Keratinocyte (primary cell): ENCODE measurements at regions not wholly inside any gene's neighbourhood (a gene's known extent, or its start where the extent isn't known, plus 50 kb on each side); places are given as distances from the start of the nearest gene placed in this dataset.

Experiments used
- EZH2 ChIP-seq: IDR thresholded peaks from one replicate; pipeline ENCODE4 v1.6.1; 2012; ENCODE audit warnings: inconsistent platforms, mild to moderate bottlenecking, low read length, moderate library complexity
- TF ChIP-seq, protein P1 (sequence below), 3 experiments: IDR thresholded peaks in 1 of 3; conservative IDR thresholded peaks in 1 of 3; optimal IDR thresholded peaks in 1 of 3; 2 replicates in 2 of 3; 3 replicates in 1 of 3; pipeline versions ENCODE3 to v1.5.1; 2011; ENCODE audit warnings: low read length in 3 of 3, mild to moderate bottlenecking in 3 of 3, moderate library complexity in 2 of 3, control low read depth in 1 of 3, inconsistent platforms in 1 of 3; ENCODE audit not compliant: insufficient read depth in 2 of 3; ENCODE audit errors: extremely low read depth in 1 of 3

- TF ChIP-seq, protein P1, sequence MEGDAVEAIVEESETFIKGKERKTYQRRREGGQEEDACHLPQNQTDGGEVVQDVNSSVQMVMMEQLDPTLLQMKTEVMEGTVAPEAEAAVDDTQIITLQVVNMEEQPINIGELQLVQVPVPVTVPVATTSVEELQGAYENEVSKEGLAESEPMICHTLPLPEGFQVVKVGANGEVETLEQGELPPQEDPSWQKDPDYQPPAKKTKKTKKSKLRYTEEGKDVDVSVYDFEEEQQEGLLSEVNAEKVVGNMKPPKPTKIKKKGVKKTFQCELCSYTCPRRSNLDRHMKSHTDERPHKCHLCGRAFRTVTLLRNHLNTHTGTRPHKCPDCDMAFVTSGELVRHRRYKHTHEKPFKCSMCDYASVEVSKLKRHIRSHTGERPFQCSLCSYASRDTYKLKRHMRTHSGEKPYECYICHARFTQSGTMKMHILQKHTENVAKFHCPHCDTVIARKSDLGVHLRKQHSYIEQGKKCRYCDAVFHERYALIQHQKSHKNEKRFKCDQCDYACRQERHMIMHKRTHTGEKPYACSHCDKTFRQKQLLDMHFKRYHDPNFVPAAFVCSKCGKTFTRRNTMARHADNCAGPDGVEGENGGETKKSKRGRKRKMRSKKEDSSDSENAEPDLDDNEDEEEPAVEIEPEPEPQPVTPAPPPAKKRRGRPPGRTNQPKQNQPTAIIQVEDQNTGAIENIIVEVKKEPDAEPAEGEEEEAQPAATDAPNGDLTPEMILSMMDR (optimal IDR thresholded peaks at IDR 0.05 in 1 of 3, IDR thresholded peaks at IDR 0.05 in 1 of 3, conservative IDR thresholded peaks at IDR 0.05 in 1 of 3; ENCODE audit: extremely low read depth in 1 of 3, insufficient read depth in 2 of 3, low read length in 3 of 3) = no peak
- no peak for TF ChIP-seq EZH2
Observed at GRCh38 chr11:128184981-128185380, 402.4 kb downstream of the ETS1 start.
